ENCODE measurements at regions not wholly inside any gene's neighbourhood (a gene's known extent, or its start where the extent isn't known, plus 50 kb on each side); places are given as distances from the start of the nearest gene placed in this dataset.
"Not testable (repeated sequence)": the region's sequence is repeated elsewhere in the genome, so short reads cannot be mapped to it uniquely, and the experiment has no call there.

DNA sequence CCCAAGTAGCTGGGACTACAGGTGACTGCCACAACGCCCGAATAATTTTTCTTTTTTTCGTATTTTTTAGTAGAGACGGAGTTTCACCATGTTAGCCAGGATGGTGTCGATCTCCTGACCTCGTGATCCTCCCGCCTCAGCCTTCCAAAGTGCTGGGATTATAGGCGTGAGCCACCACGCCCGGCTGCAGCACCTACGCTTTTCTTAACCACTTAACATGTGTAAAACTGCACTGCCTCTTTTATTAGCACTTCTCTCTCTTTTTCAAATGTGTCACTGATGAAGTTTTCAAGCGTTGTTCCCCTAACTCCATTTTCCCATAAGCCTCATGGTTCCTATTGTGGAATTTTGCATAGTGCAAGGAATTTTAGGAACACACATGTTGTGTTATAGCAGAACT, 55.6 kb downstream of the RHOB start:
- H4K20me1 ChIP-seq (replicated peaks in 1 of 2; ENCODE audit: control insufficient read depth in 1 of 2, insufficient read depth in 2 of 2, low read length in 2 of 2); H3K4ac ChIP-seq (replicated peaks; ENCODE audit: insufficient read length, low read depth, low read length); H2BK12ac ChIP-seq (ENCODE audit: low read depth, low read length); H3K18ac ChIP-seq (ENCODE audit: extremely low read depth, low read length); FAIRE-seq; H2BK5ac ChIP-seq (ENCODE audit: low read depth, low read length); H2BK15ac ChIP-seq (ENCODE audit: low read length); H4K5ac ChIP-seq (ENCODE audit: insufficient read length, low read depth, low read length); H3K4me1 ChIP-seq (replicated peaks in 1 of 4; ENCODE audit: control insufficient read depth in 3 of 4, insufficient read depth in 4 of 4, low read length in 3 of 4); H3K27ac ChIP-seq (ENCODE audit: low read depth, low read length); H3K23me2 ChIP-seq (ENCODE audit: low read depth, low read length); H4K8ac ChIP-seq (ENCODE audit: extremely low read depth, insufficient read depth, low read length); H3K14ac ChIP-seq (ENCODE audit: insufficient read length); H2AFZ ChIP-seq (ENCODE audit: low read length); H3K36me3 ChIP-seq (ENCODE audit: control insufficient read depth in 2 of 4, insufficient read depth in 4 of 4, low read length in 3 of 4); H2BK20ac ChIP-seq (ENCODE audit: low read length); H3K4me2 ChIP-seq (ENCODE audit: insufficient read depth in 1 of 2, low read depth in 2 of 2, low read length in 2 of 2); H2BK120ac ChIP-seq (replicated peaks; ENCODE audit: low read depth, low read length); H3K27me3 ChIP-seq (replicated peaks in 1 of 4; ENCODE audit: control insufficient read depth in 3 of 4, extremely low read depth in 1 of 4, insufficient read depth in 3 of 4, low read length in 3 of 4); H4K91ac ChIP-seq (replicated peaks; ENCODE audit: insufficient read length, low read length); H3K79me1 ChIP-seq (ENCODE audit: low read depth, low read length); H3K4me3 ChIP-seq (ENCODE audit: extremely low read depth in 1 of 4, insufficient read depth in 2 of 4, low read depth in 3 of 4, low read length in 4 of 4); DNase-seq (ENCODE audit: low read depth in 1 of 2, low spot score in 2 of 2); CTCF ChIA-PET (ENCODE audit: partially characterized antibody); H3K56ac ChIP-seq (replicated peaks; ENCODE audit: insufficient read length, low read depth, low read length); H3K9me3 ChIP-seq (ENCODE audit: insufficient read depth in 2 of 2, low read depth in 1 of 2, low read length in 1 of 2); H3K9ac ChIP-seq (replicated peaks in 1 of 4; ENCODE audit: extremely low read depth in 1 of 4, low read depth in 3 of 4, low read length in 3 of 4); H3K79me2 ChIP-seq (ENCODE audit: control insufficient read depth in 1 of 2, insufficient read depth in 2 of 2, low read length in 2 of 2); POLR2A ChIA-PET (ENCODE audit: partially characterized antibody); H3K23ac ChIP-seq (ENCODE audit: insufficient read length); H2AK5ac ChIP-seq (ENCODE audit: low read depth, low read length): not testable (repeated sequence)
- 89% methylated on average over 12 of the region's 12 CpGs; no CpG with 5 or more reads in 1 of the 2 experiments for WGBS, 2 experiments (ENCODE audit: extremely low coverage in 1 of 2, insufficient coverage in 1 of 2, insufficient read length in 1 of 2, insufficient replicate concordance in 2 of 2, low coverage in 1 of 2, low lambda C conversion rate in 2 of 2, missing lambda C conversion rate in 1 of 2)
